ENCODE measurements at regions not wholly inside any gene's neighbourhood (a gene's known extent, or its start where the extent isn't known, plus 50 kb on each side); places are given as distances from the start of the nearest gene placed in this dataset.

- 0 out of 2 replicates have a peak, but pooled peaks have one; percentile 13 for TF ChIP-seq CTCF (IDR thresholded peaks at IDR 0.05; ENCODE audit: low read length)
- TF ChIP-seq EZH2 (IDR thresholded peaks at IDR 0.05; ENCODE audit: borderline replicate concordance, low read length), result no peak
These were observed 395.7 kb upstream of the NRG3 start for GRCh38 chr10:81479316-81479715.
